Inflammatory macrophage treated with lipopolysaccharide for 4 hours (primary cell): ENCODE measurements at regions not wholly inside any gene's neighbourhood (a gene's known extent, or its start where the extent isn't known, plus 50 kb on each side); places are given as distances from the start of the nearest gene placed in this dataset.
A peak's percentile ranks its signal among the peaks of the same experiment; 100 is the strongest.

Experiments
- DNase-seq: peaks from one replicate; pipeline ENCODE4 v3.0.0-alpha.2; 2020

DNA sequence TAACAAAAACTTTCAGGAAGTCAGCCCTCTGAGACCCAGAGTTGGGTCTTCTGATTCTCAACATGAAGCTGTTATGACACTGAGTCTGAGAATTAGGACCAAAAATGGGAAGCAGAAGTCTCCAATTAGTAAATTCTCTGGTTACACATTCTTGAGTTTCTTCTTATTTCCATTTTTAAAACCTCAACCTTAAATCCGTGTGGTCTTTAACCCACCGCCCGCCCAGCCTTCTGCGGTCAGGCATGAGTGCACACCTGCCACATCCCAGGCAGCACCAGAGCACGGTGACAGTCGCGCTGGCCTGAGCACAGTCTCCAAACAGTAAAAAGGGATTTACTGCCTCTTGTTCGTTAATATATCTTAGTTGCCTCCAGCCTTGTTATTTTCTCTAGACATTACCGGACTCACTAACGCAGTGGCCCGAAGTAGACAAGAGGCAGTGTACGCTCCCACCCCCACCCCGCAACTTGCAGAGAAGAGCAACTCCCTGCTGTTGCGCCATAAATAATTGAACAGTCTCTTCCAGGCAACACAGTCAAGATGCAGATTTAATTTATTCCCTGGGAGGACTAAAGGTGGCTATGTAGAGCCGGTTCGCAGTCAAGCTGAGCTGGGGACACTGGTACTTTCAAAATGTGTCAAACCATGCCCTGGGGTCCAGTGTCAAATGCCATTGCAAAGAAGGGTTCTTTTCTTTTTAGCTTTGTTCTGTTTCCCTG is 147.0 kb upstream of the CELF2 start:
- DNase-seq = no peak

GRCh38 chr10:10871352-10871751 is 146.3 kb upstream of the CELF2 start:
- DNase-seq = no peak

- DNase-seq = no peak
These were observed 145.5 kb upstream of the CELF2 start for GRCh38 chr10:10872035-10872673.

DNA sequence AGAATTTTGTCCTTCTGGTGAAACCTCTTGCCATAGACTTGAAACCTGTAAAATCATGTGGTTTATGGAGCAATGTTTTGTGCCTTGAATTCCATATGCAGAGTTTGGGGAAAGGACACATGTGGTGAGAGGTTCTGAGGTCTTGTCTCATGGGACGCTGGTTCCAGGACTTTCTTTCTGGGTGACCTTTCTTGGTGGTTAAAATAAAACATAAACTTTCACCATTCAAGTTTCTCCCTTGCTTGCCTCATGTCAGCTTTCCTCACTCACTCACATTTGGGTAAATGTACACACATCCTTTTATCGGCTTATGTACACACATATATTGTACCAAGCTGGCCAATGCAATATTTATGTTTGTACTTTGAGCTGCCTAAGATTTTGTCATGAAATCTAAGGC is 144.9 kb upstream of the CELF2 start:
- no peak for DNase-seq

- no peak for DNase-seq
These were observed 144.4 kb upstream of the CELF2 start for GRCh38 chr10:10873289-10873688.

- no peak for DNase-seq
These were observed 143.8 kb upstream of the CELF2 start for GRCh38 chr10:10873915-10874314.

- DNase-seq = no peak
These were observed 138.7 kb upstream of the CELF2 start for GRCh38 chr10:10878963-10879362.

GRCh38 chr10:10881117-10881813 is 136.4 kb upstream of the CELF2 start:
- DNase-seq = no peak

DNA sequence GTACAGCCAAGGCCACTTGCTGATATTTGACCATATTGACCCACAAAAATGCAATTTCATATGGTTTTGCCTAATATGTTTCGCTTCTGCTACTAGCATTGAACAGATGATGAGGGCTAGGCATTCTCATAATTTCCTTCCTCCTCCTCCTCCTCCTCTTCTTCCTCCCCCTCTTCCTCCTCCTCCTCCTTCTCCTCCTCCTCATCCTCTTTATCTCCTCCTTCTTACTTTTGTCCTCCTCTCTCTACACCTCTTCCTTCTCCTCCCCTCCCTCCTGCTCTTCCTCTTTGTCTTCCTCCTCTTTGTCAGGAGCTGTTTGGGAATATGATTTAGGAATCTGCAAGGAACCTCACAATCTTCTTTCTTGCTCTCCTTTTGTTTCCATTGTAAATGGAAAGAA is 133.9 kb upstream of the CELF2 start:
- no peak for DNase-seq

DNA sequence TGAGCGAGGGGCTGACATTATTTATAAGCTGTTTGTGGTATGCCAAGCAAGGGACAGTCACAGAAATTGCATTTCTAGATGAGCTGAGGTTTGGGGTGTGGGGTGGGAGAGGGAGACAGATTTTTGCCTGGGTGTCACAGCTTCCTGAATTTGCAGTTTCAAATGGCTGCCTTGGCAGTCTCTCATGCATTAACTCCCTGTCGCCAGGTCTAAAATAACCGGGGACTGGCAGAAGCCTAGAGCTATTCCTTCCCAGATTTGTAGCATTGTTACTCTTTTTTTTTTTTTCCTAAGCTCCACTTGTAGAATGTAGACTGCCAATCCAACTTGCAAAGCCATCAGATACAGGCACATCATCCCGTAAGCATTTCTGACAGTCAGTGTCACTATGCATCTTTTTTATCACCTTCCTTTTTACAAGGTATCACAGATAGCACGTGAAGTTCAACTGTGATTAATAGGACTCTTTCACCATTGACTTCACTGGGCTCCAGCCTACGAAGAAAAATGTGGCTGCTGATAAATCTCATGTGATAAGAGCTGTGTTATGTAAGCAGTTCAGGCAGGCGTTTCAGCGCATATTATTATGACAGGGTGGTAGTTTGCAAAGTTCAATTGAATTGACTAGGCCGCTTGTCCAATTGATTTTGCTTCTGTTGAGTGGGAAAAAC is 130.7 kb upstream of the CELF2 start:
- no peak for DNase-seq

DNA sequence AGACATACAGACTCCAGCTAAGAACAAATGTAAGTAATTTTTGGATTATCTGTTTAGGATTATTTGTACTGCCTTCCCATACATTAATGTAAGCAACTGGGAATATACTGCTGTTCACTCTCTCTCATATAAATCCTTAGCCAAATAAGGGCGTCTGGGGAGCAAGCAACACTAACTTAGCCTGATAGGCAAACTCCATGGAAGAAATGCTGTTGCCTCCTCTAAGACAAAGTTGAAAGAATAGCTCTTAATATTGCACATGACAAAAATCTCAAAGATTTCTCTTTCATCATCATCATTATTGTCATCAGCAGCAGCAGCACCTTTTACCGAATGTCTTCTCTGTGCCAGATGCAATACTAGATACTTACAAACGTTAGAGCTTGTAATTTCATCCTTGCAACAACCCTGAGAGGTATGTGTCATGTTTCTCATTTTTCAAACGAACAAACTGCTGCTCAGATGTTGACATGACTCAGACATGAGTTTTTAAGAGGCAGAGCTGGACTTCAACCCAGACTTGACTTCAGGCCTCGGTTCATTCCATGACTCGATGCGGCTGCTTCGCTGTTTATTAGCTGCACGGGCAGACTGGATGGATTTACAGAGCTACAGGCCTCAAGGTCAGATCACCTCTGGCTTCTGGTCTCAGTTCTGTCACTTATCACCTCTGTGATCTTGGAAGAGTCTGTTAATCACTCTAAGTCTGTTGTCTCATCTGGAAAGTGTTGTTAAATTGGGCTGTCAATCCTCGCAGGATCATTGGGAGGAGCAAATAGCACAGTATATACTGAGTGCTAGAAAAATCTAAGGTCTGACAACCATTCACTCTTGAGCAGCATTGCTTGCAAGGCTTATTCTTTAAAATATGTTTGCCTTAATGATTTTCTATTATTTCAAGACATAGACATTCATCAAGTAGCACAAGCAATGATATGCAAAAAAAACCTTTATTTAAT is 126.3 kb upstream of the CELF2 start:
- no peak for DNase-seq

GRCh38 chr10:10892290-10892875 is 125.3 kb upstream of the CELF2 start:
- DNase-seq = no peak

DNA sequence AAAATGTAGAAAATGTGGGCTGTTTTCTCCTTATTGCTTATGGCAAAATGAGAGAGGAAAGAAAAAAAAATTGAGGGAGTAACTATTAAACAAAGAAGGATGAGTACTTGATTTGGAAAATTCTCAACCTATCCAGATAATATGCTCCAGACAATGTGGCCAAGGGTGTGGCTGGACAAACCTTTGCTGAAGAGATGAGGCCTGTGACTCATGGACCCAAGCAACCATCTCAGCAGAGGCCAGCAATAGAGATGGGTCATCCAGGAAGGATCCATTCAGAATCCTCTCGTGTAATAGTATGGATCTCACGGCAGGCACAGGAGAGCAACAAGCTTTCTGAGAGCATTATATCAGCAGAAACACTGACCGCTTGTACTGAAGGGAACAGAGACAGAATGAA is 120.3 kb upstream of the CELF2 start:
- DNase-seq = no peak

DNA sequence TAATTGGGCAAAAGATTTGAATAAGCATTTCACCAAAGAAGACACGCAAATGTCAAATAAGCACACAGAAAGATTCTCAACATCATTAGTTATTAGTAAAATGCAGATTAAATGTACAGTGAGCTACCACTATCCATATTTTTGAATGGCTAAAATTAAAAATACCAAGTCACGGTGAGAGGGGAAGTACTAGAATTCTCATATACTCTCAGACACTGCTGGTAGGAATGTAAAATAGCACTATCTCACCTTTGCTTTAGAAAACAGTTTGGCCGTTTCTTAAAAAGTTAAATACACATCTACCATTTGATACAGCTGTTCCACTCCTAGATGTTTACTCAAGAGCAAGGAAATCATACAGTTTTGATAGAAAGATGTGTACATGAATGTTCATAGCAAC is 115.8 kb upstream of the CELF2 start:
- no peak for DNase-seq

GRCh38 chr10:10902951-10903350 is 114.7 kb upstream of the CELF2 start:
- no peak for DNase-seq

DNA sequence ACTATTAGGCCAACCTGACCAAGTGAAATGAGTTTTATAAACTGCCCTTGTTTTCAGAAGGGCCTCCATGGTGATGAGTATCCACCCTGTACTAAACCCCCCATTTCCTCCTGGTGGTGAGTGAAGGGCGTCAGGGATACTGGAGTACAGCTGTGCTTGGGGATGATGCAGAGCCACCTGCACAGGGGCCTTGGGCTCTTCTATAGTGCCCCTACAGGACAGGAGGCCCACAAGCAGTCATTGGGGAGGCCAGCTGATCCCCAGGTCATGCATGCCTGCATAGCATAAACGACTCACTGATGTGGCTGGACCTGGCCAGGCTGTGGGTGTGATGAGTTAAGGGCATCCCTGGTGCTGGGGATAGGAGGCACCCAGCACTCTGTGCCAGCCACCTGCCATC is 114.1 kb upstream of the CELF2 start:
- no peak for DNase-seq

GRCh38 chr10:10910634-10911033 is 107.0 kb upstream of the CELF2 start:
- DNase-seq = no peak

GRCh38 chr10:10911035-10911434 is 106.6 kb upstream of the CELF2 start:
- no peak for DNase-seq

GRCh38 chr10:10911471-10911921 is 106.2 kb upstream of the CELF2 start:
- peak; percentile 60 for DNase-seq

DNA sequence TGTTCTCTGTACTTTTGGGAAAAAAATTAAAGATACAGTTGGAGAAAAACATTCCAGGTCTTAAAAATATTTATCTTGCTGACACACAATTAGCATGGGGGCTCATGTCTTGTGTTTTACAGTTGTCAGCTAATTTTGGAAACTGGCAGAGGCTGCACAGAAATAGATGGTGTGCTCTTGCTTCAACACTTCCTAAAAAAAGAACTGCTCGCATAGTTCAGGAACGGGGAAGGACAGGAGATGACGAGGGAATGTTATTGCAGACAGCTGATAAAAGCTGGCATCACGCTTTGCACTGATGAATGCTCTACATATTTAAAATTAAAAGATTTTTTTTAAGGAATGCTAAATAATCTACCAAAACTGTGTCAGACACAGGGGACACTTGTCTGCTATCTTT is 103.5 kb upstream of the CELF2 start:
- DNase-seq = no peak

- DNase-seq = no peak
These were observed 102.5 kb upstream of the CELF2 start for GRCh38 chr10:10915215-10915614.

DNA sequence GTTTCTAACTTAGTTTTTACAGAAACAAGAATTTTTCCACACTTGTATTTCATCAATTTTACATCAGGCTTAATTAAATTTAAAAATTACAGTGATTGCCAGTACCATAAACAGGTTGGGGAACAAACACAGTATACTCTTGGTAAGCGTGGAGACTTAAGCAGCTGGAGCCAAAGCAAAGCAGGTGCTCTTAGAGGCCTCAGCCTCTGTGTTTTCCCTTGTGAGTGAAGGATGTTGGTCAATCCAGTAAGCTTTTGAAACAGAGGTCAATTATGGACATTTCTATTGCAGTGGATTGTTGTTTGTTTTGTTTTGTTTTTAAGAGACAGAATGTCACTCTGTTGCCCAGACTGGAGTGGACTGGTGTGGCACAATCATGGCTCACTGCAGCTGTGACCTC is 100.6 kb upstream of the CELF2 start:
- no peak for DNase-seq
